WTC11 (cell line): ENCODE measurements at regions not wholly inside any gene's neighbourhood (a gene's known extent, or its start where the extent isn't known, plus 50 kb on each side); places are given as distances from the start of the nearest gene placed in this dataset.

ENCODE experiments used
- ATAC-seq: fragments of 200-7000 bp; cut with Tn5 transposase; 2 replicates; pipeline ENCODE4 v1.10.0; 2021; ENCODE audit warnings: mild to moderate bottlenecking, moderate library complexity
- CTCF ChIA-PET: fragments of 300-600 bp; sonication (Branson Sonifier 250); formaldehyde crosslinking; loops from one replicate; lab custom pipeline; 2021; ENCODE audit warnings: antibody characterized with exemption; lab: Charles Lee
- POLR2A ChIA-PET: fragments of 350-600 bp; sonication (Branson Sonifier 250); formaldehyde crosslinking; loops from one replicate; lab custom pipeline; 2021; ENCODE audit warnings: antibody characterized with exemption; lab: Charles Lee
- DNase-seq: peaks from one replicate; pipeline ENCODE4 v3.0.0; 2021; ENCODE audit warnings: low spot score
- H3K27ac Mint-ChIP-seq: 2 replicates; pipeline ENCODE4 v1.8.0; 2021; ENCODE audit warnings: mixed read lengths
- H3K27me3 Mint-ChIP-seq: 2 replicates; pipeline ENCODE4 v1.8.0; 2021; ENCODE audit warnings: low read depth, mild to moderate bottlenecking, moderate library complexity, mixed read lengths
- H3K36me3 Mint-ChIP-seq: 2 replicates; pipeline ENCODE4 v1.8.0; 2021; ENCODE audit warnings: mixed read lengths
- H3K4me1 Mint-ChIP-seq: 2 replicates; pipeline ENCODE4 v1.8.0; 2022; ENCODE audit warnings: mixed read lengths
- H3K4me3 Mint-ChIP-seq: 2 replicates; pipeline ENCODE4 v1.8.0; 2021; ENCODE audit warnings: mild to moderate bottlenecking, moderate library complexity, mixed read lengths
- H3K9me3 Mint-ChIP-seq: 2 replicates; pipeline ENCODE4 v1.8.0; 2021; ENCODE audit warnings: mixed read lengths
- ATF2 ChIP-seq: sonication (generic); formaldehyde crosslinking; IDR thresholded peaks from 2 replicates; pipeline ENCODE4 v1.8.1; 2022; ENCODE audit warnings: low read depth, missing genetic modification reagents, borderline replicate concordance
- CDX4 ChIP-seq: fragments of 250-450 bp; sonication (Bioruptor Pico); IDR thresholded peaks from 2 replicates; pipeline ENCODE4 v1.9.0; 2021; ENCODE audit warnings: moderate library complexity, mild to moderate bottlenecking, inconsistent platforms, borderline replicate concordance
- ETV6 ChIP-seq: sonication (generic); formaldehyde crosslinking; IDR thresholded peaks from 2 replicates; pipeline ENCODE4 v1.8.1; 2022; ENCODE audit warnings: mild to moderate bottlenecking, missing genetic modification reagents
- FOXK1 ChIP-seq: sonication (generic); formaldehyde crosslinking; IDR thresholded peaks from 2 replicates; pipeline ENCODE4 v1.8.0; 2022; ENCODE audit warnings: mild to moderate bottlenecking, moderate library complexity, missing genetic modification reagents
- GRHL2 ChIP-seq: fragments of 250-450 bp; sonication (Bioruptor Pico); IDR thresholded peaks from 2 replicates; pipeline ENCODE4 v1.8.0; 2022; ENCODE audit warnings: mild to moderate bottlenecking, moderate library complexity; ENCODE audit not compliant: insufficient replicate concordance, severe bottlenecking
- GTF2I ChIP-seq: fragments of 250-450 bp; sonication (Bioruptor Pico); conservative IDR thresholded peaks from 2 replicates; pipeline ENCODE4 v1.4.0; 2021; ENCODE audit warnings: mild to moderate bottlenecking
- HMGA2 ChIP-seq: fragments of 250-450 bp; sonication (Bioruptor Pico); IDR thresholded peaks from 2 replicates; pipeline ENCODE4 v1.4.0; 2021; ENCODE audit warnings: mild to moderate bottlenecking, moderate library complexity
- MXD4 ChIP-seq: fragments of 250-450 bp; sonication (Bioruptor Pico); IDR thresholded peaks from 2 replicates; pipeline ENCODE4 v1.8.0; 2021; ENCODE audit warnings: mild to moderate bottlenecking, moderate library complexity, borderline replicate concordance
- MYBL2 ChIP-seq: sonication (generic); formaldehyde crosslinking; IDR thresholded peaks from 2 replicates; pipeline ENCODE4 v1.8.1; 2023; ENCODE audit warnings: mild to moderate bottlenecking, moderate library complexity, missing genetic modification reagents
- NFYB ChIP-seq: sonication (generic); formaldehyde crosslinking; conservative IDR thresholded peaks from 2 replicates; pipeline ENCODE4 v1.8.0; 2022; ENCODE audit warnings: low read depth, missing genetic modification reagents
- NR2C2 ChIP-seq: sonication (generic); formaldehyde crosslinking; IDR thresholded peaks from 2 replicates; pipeline ENCODE4 v1.8.0; 2022; ENCODE audit warnings: mild to moderate bottlenecking, missing genetic modification reagents
- TEAD1 ChIP-seq: sonication (generic); formaldehyde crosslinking; IDR thresholded peaks from 2 replicates; pipeline ENCODE4 v1.8.0; 2022; ENCODE audit warnings: mild to moderate bottlenecking, missing genetic modification reagents
- USF2 ChIP-seq: sonication (generic); formaldehyde crosslinking; IDR thresholded peaks from 2 replicates; pipeline ENCODE4 v1.8.1; 2023; ENCODE audit warnings: mild to moderate bottlenecking, missing genetic modification reagents, moderate library complexity
- ZNF263 ChIP-seq: sonication (generic); formaldehyde crosslinking; IDR thresholded peaks from 2 replicates; pipeline ENCODE4 v1.8.1; 2022; ENCODE audit warnings: low read depth, mild to moderate bottlenecking, moderate library complexity, missing genetic modification reagents
- ZNF671 ChIP-seq: fragments of 250-450 bp; sonication (Bioruptor Pico); IDR thresholded peaks from 2 replicates; pipeline ENCODE4 v1.8.0; 2021; ENCODE audit warnings: mild to moderate bottlenecking
- TF ChIP-seq, protein P1 (sequence below): sonication (generic); formaldehyde crosslinking; conservative IDR thresholded peaks from 2 replicates; pipeline ENCODE4 v1.8.1; 2023; ENCODE audit warnings: mild to moderate bottlenecking, low read depth, missing genetic modification reagents, moderate library complexity
- TF ChIP-seq, protein P2 (sequence below): fragments of 200-600 bp; IDR thresholded peaks from 2 replicates; pipeline ENCODE4 v1.8.0; 2022; ENCODE audit warnings: antibody characterized with exemption
- TF ChIP-seq, protein P3 (sequence below): sonication (generic); formaldehyde crosslinking; IDR thresholded peaks from 2 replicates; pipeline ENCODE4 v1.8.1; 2023; ENCODE audit warnings: mild to moderate bottlenecking, moderate library complexity, missing genetic modification reagents
- TF ChIP-seq, protein P4 (sequence below): sonication (generic); formaldehyde crosslinking; IDR thresholded peaks from 2 replicates; pipeline ENCODE4 v1.8.1; 2022; ENCODE audit warnings: low read depth, mild to moderate bottlenecking, moderate library complexity, missing genetic modification reagents, borderline replicate concordance
- TF ChIP-seq, protein P5 (sequence below): sonication (generic); formaldehyde crosslinking; IDR thresholded peaks from 2 replicates; pipeline ENCODE4 v1.8.1; 2022; ENCODE audit warnings: mild to moderate bottlenecking, moderate library complexity, missing genetic modification reagents

DNA sequence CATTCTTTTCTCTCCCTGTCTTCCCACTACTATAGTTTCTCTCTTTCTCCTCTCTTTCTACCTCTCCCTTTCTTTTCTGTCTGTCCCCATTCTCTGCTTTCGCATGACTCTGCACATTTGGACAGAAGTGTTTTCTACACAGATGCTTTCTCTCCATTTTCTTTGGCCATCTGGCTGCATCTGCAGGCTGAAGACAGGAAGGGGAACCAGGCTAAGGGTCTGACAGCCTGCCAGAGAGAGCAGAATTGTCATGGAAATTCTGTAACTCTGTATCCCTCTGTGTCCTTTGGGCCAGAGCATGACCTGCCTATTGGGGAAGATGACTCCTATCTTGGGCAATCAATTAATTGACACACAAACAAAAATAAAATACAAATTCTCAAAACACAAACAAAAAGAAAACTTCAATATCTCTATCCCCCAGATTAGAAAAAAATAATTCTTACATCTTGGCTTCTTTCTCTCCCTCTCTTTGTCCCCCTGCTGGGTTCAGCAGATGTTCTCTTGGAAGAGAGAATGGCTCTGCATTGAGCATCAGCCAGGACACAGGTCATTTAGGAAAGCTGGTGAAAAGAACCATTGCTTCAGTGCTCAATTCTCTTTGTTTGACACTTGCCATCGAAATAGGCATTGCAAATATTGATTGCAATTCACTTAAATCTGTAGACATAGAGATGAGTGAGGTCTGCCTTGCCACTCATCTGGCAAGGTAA, 415.9 kb upstream of the KLF4 start (continued):
- TF ChIP-seq ATF2 (CRISPR knock-in tag): no peak
- no peak for TF ChIP-seq ETV6 (CRISPR knock-in tag)
- no peak for TF ChIP-seq GRHL2 (CRISPR knock-in tag)
- no peak for TF ChIP-seq TEAD1
- TF ChIP-seq, all 79 proteins: peak for 0

DNA sequence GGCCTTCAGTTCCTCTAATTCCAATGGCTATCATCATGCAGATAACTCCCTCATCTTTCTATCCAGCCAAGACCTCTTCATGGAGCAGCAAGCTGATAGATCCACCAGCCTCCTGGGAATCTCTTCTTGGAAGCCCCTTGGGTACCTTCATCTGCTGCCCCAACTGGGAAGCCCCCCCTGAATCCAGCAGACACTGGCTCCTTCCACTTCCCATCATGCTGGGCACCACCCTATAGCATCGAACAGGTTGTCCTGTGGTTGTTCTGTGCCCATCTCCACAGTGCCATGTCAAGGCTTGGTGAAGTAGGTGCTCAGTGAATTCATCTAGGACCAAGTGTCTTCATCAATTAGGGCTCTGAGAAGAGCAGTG, 410.4 kb upstream of the KLF4 start:
- Mint-ChIP-seq H3K9me3 (peaks cover 6% of the 10 kb centered on the region), H3K4me3 (no peak overlapping the region), H3K4me1 (no peaks in the 10 kb centered on the region), H3K36me3 (no peaks in the 10 kb centered on the region), H3K27ac (no peak overlapping the region), H3K27me3 (no peaks in the 10 kb centered on the region)
- DNase-seq (no peak), ATAC-seq (no peak)
- CTCF ChIA-PET: no interaction called here
- no peak for TF ChIP-seq GTF2I
- no peak for TF ChIP-seq ZNF263 (CRISPR knock-in tag)
- TF ChIP-seq FOXK1 (CRISPR knock-in tag): no peak
- no peak for TF ChIP-seq TEAD1
- TF ChIP-seq NR2C2 (CRISPR knock-in tag): no peak
- TF ChIP-seq HMGA2 (CRISPR knock-in tag): no peak
- TF ChIP-seq, protein P1, sequence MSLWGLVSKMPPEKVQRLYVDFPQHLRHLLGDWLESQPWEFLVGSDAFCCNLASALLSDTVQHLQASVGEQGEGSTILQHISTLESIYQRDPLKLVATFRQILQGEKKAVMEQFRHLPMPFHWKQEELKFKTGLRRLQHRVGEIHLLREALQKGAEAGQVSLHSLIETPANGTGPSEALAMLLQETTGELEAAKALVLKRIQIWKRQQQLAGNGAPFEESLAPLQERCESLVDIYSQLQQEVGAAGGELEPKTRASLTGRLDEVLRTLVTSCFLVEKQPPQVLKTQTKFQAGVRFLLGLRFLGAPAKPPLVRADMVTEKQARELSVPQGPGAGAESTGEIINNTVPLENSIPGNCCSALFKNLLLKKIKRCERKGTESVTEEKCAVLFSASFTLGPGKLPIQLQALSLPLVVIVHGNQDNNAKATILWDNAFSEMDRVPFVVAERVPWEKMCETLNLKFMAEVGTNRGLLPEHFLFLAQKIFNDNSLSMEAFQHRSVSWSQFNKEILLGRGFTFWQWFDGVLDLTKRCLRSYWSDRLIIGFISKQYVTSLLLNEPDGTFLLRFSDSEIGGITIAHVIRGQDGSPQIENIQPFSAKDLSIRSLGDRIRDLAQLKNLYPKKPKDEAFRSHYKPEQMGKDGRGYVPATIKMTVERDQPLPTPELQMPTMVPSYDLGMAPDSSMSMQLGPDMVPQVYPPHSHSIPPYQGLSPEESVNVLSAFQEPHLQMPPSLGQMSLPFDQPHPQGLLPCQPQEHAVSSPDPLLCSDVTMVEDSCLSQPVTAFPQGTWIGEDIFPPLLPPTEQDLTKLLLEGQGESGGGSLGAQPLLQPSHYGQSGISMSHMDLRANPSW (CRISPR knock-in tag): no peak
- TF ChIP-seq ZNF671: no peak
- POLR2A ChIA-PET: no interaction called here

- no peak overlapping the region for H3K27ac Mint-ChIP-seq
- H3K4me1 Mint-ChIP-seq: no peaks in the 10 kb centered on the region
- POLR2A ChIA-PET: no interaction called here
- ATAC-seq (no peak), DNase-seq (no peak)
- H3K27me3 Mint-ChIP-seq: no peaks in the 10 kb centered on the region
- H3K9me3 Mint-ChIP-seq: peaks cover 6% of the 10 kb centered on the region
- no peak overlapping the region for H3K4me3 Mint-ChIP-seq
- CTCF ChIA-PET: interaction anchor here (1.7 kb wide), 1 partner anchor 74 kb away, joined by 4 read pairs; no protein-coding TSS in a partner anchor
- no peaks in the 10 kb centered on the region for H3K36me3 Mint-ChIP-seq
- no peak for TF ChIP-seq MXD4 (CRISPR knock-in tag)
- TF ChIP-seq, protein P2, sequence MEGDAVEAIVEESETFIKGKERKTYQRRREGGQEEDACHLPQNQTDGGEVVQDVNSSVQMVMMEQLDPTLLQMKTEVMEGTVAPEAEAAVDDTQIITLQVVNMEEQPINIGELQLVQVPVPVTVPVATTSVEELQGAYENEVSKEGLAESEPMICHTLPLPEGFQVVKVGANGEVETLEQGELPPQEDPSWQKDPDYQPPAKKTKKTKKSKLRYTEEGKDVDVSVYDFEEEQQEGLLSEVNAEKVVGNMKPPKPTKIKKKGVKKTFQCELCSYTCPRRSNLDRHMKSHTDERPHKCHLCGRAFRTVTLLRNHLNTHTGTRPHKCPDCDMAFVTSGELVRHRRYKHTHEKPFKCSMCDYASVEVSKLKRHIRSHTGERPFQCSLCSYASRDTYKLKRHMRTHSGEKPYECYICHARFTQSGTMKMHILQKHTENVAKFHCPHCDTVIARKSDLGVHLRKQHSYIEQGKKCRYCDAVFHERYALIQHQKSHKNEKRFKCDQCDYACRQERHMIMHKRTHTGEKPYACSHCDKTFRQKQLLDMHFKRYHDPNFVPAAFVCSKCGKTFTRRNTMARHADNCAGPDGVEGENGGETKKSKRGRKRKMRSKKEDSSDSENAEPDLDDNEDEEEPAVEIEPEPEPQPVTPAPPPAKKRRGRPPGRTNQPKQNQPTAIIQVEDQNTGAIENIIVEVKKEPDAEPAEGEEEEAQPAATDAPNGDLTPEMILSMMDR: no peak
- no peak for TF ChIP-seq MYBL2 (CRISPR knock-in tag)
- TF ChIP-seq CDX4 (CRISPR knock-in tag): no peak
- TF ChIP-seq, protein P3, sequence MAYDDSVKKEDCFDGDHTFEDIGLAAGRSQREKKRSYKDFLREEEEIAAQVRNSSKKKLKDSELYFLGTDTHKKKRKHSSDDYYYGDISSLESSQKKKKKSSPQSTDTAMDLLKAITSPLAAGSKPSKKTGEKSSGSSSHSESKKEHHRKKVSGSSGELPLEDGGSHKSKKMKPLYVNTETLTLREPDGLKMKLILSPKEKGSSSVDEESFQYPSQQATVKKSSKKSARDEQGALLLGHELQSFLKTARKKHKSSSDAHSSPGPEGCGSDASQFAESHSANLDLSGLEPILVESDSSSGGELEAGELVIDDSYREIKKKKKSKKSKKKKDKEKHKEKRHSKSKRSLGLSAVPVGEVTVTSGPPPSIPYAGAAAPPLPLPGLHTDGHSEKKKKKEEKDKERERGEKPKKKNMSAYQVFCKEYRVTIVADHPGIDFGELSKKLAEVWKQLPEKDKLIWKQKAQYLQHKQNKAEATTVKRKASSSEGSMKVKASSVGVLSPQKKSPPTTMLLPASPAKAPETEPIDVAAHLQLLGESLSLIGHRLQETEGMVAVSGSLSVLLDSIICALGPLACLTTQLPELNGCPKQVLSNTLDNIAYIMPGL (CRISPR knock-in tag): no peak
- TF ChIP-seq, protein P4, sequence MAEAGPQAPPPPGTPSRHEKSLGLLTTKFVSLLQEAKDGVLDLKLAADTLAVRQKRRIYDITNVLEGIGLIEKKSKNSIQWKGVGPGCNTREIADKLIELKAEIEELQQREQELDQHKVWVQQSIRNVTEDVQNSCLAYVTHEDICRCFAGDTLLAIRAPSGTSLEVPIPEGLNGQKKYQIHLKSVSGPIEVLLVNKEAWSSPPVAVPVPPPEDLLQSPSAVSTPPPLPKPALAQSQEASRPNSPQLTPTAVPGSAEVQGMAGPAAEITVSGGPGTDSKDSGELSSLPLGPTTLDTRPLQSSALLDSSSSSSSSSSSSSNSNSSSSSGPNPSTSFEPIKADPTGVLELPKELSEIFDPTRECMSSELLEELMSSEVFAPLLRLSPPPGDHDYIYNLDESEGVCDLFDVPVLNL: no peak
- no peak for TF ChIP-seq USF2 (CRISPR knock-in tag)
- TF ChIP-seq, protein P5, sequence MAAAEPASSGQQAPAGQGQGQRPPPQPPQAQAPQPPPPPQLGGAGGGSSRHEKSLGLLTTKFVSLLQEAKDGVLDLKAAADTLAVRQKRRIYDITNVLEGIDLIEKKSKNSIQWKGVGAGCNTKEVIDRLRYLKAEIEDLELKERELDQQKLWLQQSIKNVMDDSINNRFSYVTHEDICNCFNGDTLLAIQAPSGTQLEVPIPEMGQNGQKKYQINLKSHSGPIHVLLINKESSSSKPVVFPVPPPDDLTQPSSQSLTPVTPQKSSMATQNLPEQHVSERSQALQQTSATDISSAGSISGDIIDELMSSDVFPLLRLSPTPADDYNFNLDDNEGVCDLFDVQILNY (CRISPR knock-in tag): no peak
- TF ChIP-seq NFYB (CRISPR knock-in tag): no peak
Observed at GRCh38 chr9:107898761-107899160, 409.2 kb upstream of the KLF4 start.
